Tibial nerve (tissue), 4 donors: ENCODE measurements at regions not wholly inside any gene's neighbourhood (a gene's known extent, or its start where the extent isn't known, plus 50 kb on each side); places are given as distances from the start of the nearest gene placed in this dataset.
"Not testable (repeated sequence)": the region's sequence is repeated elsewhere in the genome, so short reads cannot be mapped to it uniquely, and the experiment has no call there.

Experiments
- DNase-seq, 2 donors: peaks; one replicate each; pipeline ENCODE4 v3.0.0-alpha.2; 2019; ENCODE audit warnings: low spot score in 2 of 2
- H3K27ac ChIP-seq, 4 donors: fragments of 200-600 bp; sonication (generic) in 3 of 4; one replicate each; pipeline ENCODE4 v1.5.1; 2017 to 2019; ENCODE audit warnings: mild to moderate bottlenecking in 1 of 4
- H3K27me3 ChIP-seq, 2 donors: fragments of 200-600 bp; sonication (generic) in 1 of 2; one replicate each; pipeline versions ENCODE4 v1.5.1 to v1.6.0; 2017 to 2019
- H3K36me3 ChIP-seq, 3 donors: fragments of 200-600 bp; sonication (generic); one replicate each; pipeline ENCODE4 v1.5.1; 2018 to 2019
- H3K4me1 ChIP-seq, 4 donors: fragments of 200-600 bp; sonication (generic) in 3 of 4; one replicate each; pipeline ENCODE4 v1.5.1; 2017 to 2019
- H3K4me3 ChIP-seq, 4 donors: fragments of 200-600 bp; sonication (generic) in 3 of 4; one replicate each; pipeline ENCODE4 v1.5.1; 2017 to 2019; ENCODE audit warnings: mild to moderate bottlenecking in 1 of 4, moderate library complexity in 1 of 4
- H3K9me3 ChIP-seq, 4 donors: fragments of 200-600 bp; sonication (generic) in 3 of 4; one replicate each; pipeline ENCODE4 v1.5.1; 2017 to 2019
- CTCF ChIP-seq, 5 experiments: fragments of 200-600 bp in 3 of 5; fragments of 450-650 bp in 2 of 5; sonication (generic) in 3 of 5; IDR thresholded peaks; one replicate each; pipeline ENCODE4 v1.5.1; 2016 to 2019; ENCODE audit warnings: antibody characterized with exemption in 5 of 5, mild to moderate bottlenecking in 3 of 5, moderate library complexity in 2 of 5
- EP300 ChIP-seq, 2 donors: sonication (generic); formaldehyde crosslinking; IDR thresholded peaks; one replicate each; pipeline ENCODE4 v1.6.1; 2017; ENCODE audit warnings: antibody characterized with exemption in 2 of 2, mild to moderate bottlenecking in 1 of 2
- POLR2A ChIP-seq, 2 donors: fragments of 450-650 bp; IDR thresholded peaks; one replicate each; pipeline ENCODE4 v1.6.1; 2017; ENCODE audit warnings: antibody characterized with exemption in 2 of 2, mild to moderate bottlenecking in 2 of 2, moderate library complexity in 2 of 2
- whole genome bisulfite sequencing, 2 donors: methylation state at CpG; one replicate each; pipeline ENCODE4 v1.1.5; 2018; 5-methylcytosine and 5-hydroxymethylcytosine counted together

- Histone ChIP-seq H3K4me3 (no peak overlapping the region), H3K36me3 (no peaks in the 10 kb centered on the region), H3K27me3 (no peaks in the 10 kb centered on the region), H3K9me3 (no peaks in the 10 kb centered on the region), H3K4me1 (no peaks in the 10 kb centered on the region), H3K27ac (no peak overlapping the region)
- 74 to 83% methylated on average over 7 of the region's 7 CpGs for WGBS, 2 donors
- DNase-seq: no peak
- TF ChIP-seq CTCF (IDR thresholded peaks at IDR 0.05) (no peak), EP300 (IDR thresholded peaks at IDR 0.05) (no peak), POLR2A (IDR thresholded peaks at IDR 0.05) (no peak)
Measured at GRCh38 chr5:1733369-1733768, 66.3 kb downstream of the MRPL36 start.

- Histone ChIP-seq H3K4me1 (no peaks in the 10 kb centered on the region), H3K4me3 (no peak overlapping the region), H3K27me3 (no peaks in the 10 kb centered on the region), H3K27ac (no peak overlapping the region), H3K9me3 (no peaks in the 10 kb centered on the region), H3K36me3 (no peaks in the 10 kb centered on the region)
- TF ChIP-seq EP300 (IDR thresholded peaks at IDR 0.05) (no peak), CTCF (IDR thresholded peaks at IDR 0.05) (no peak), POLR2A (IDR thresholded peaks at IDR 0.05) (no peak)
- DNase-seq: no peak
- 85 to 90% methylated on average over 5 of the region's 5 CpGs for WGBS, 2 donors
Measured at GRCh38 chr5:1732945-1733344, 66.7 kb downstream of the MRPL36 start.

GRCh38 chr5:1732238-1732941, 67.2 kb downstream of the MRPL36 start:
- Histone ChIP-seq H3K4me1 (no peaks in the 10 kb centered on the region), H3K27ac (no peak overlapping the region), H3K9me3 (no peaks in the 10 kb centered on the region), H3K27me3 (no peaks in the 10 kb centered on the region), H3K4me3 (no peak overlapping the region), H3K36me3 (no peaks in the 10 kb centered on the region)
- TF ChIP-seq EP300 (IDR thresholded peaks at IDR 0.05) (no peak), POLR2A (IDR thresholded peaks at IDR 0.05) (no peak), CTCF (IDR thresholded peaks at IDR 0.05) (no peak)
- WGBS, 2 donors: 63 to 74% methylated on average over 8 to 9 of the region's 9 CpGs
- DNase-seq: no peak

- not testable (repeated sequence) for H3K4me3 ChIP-seq, H3K4me1 ChIP-seq, H3K27ac ChIP-seq, DNase-seq, H3K36me3 ChIP-seq, H3K27me3 ChIP-seq, H3K9me3 ChIP-seq
- WGBS, 2 donors: 80 to 89% methylated on average over 4 of the region's 4 CpGs
Measured at GRCh38 chr5:1731855-1732237, 67.8 kb downstream of the MRPL36 start.

- H3K27ac ChIP-seq: no peak overlapping the region
- no peak overlapping the region for H3K4me3 ChIP-seq
- no peaks in the 10 kb centered on the region for H3K27me3 ChIP-seq
- WGBS, 2 donors: 80 to 87% methylated on average over 10 of the region's 11 CpGs
- DNase-seq: no peak
- TF ChIP-seq EP300 (IDR thresholded peaks at IDR 0.05) (no peak), POLR2A (IDR thresholded peaks at IDR 0.05) (no peak), CTCF (IDR thresholded peaks at IDR 0.05) (no peak)
- no peaks in the 10 kb centered on the region for H3K4me1 ChIP-seq
- H3K9me3 ChIP-seq: no peaks in the 10 kb centered on the region
- H3K36me3 ChIP-seq: no peaks in the 10 kb centered on the region
Measured at GRCh38 chr5:1731091-1731639, 68.5 kb downstream of the MRPL36 start.
